ENCODE measurements at regions not wholly inside any gene's neighbourhood (a gene's known extent, or its start where the extent isn't known, plus 50 kb on each side); places are given as distances from the start of the nearest gene placed in this dataset.

DNA sequence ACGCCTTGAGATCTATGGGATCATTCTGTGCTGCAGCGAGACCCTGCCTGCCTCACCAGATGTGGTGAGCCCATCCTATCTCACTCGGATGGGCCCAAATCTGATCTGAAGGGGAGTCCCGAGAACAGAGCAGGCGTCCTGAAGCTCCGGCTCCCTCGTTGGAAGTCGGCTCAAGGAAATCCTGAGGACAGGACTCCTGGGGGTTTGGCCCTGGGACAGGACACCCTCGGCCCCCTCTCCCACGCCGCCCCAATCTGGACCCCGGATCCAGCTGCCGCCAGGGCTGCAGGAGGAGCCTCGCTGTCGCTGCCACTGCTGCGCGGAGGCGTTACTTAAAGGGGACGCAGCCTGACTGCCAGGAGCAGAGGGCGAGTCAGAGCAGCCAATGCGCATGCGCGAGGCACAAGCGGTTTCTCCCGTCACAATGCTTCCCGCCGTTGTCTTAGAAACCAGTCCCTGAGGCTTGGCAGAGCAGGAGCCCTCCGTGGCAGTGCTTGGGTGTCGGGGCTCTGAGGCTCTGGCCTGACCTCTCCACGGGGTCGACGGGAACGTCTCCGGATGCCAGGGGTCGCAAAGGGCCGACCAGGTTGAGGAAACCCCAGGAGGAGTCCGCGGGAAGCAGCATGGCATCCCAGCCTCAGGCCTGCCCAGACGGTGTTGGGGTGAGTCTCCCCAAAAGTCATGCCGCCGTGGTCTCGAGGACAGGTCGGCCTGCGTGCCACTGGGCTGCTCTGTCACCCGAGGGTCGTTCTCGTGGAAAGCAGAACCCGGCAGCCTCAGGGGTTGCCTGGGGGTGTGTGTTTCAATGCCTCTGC, 1567.8 kb upstream of the DEFB115 start (continued):
- TF ChIP-seq, protein P1, sequence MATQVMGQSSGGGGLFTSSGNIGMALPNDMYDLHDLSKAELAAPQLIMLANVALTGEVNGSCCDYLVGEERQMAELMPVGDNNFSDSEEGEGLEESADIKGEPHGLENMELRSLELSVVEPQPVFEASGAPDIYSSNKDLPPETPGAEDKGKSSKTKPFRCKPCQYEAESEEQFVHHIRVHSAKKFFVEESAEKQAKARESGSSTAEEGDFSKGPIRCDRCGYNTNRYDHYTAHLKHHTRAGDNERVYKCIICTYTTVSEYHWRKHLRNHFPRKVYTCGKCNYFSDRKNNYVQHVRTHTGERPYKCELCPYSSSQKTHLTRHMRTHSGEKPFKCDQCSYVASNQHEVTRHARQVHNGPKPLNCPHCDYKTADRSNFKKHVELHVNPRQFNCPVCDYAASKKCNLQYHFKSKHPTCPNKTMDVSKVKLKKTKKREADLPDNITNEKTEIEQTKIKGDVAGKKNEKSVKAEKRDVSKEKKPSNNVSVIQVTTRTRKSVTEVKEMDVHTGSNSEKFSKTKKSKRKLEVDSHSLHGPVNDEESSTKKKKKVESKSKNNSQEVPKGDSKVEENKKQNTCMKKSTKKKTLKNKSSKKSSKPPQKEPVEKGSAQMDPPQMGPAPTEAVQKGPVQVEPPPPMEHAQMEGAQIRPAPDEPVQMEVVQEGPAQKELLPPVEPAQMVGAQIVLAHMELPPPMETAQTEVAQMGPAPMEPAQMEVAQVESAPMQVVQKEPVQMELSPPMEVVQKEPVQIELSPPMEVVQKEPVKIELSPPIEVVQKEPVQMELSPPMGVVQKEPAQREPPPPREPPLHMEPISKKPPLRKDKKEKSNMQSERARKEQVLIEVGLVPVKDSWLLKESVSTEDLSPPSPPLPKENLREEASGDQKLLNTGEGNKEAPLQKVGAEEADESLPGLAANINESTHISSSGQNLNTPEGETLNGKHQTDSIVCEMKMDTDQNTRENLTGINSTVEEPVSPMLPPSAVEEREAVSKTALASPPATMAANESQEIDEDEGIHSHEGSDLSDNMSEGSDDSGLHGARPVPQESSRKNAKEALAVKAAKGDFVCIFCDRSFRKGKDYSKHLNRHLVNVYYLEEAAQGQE (IDR thresholded peaks at IDR 0.05) = no peak
- no peak for TF ChIP-seq EGR1 (IDR thresholded peaks at IDR 0.05; ENCODE audit: low read depth in 2 of 2)
- TF ChIP-seq HNF4A (conservative IDR thresholded peaks at IDR 0.05) = no peak
- no peak for TF ChIP-seq HNF4G (IDR thresholded peaks at IDR 0.05)

DNA sequence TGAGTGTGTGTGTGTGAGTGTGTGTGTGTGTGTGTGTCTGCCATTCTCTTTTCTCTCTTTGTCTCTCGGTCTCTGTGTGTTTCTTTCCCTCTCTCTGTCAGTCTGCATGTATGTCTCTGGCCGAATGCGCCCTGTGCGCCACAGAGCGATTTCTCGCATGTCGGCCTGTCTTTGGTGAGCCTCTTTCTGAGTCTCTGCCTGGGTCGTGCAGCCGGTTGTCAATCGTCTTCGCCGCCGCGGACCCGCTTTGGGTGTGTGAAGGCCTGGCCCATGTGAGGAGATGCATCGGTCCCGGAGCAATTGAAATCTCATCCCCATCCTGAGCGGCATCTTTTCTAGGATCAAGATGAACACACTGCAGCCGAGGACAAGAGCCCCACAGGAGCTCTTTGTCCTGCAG, 1567.2 kb upstream of the DEFB115 start:
- DNase-seq (ENCODE audit: low spot score) = no peak
- Histone ChIP-seq H3K27me3 (ENCODE audit: control insufficient read depth in 4 of 4, insufficient read depth in 4 of 4, low read length in 3 of 4) (no peaks in the 10 kb centered on the region), H3K36me3 (ENCODE audit: control insufficient read depth in 4 of 4, insufficient read depth in 3 of 4, low read depth in 1 of 4, low read length in 3 of 4) (no peaks in the 10 kb centered on the region), H3K27ac (ENCODE audit: low read depth in 1 of 2, low read length in 2 of 2) (no peak overlapping the region), H3K4me3 (ENCODE audit: low read depth in 1 of 3, low read length in 3 of 3) (no peak overlapping the region), H3K9me3 (ENCODE audit: control insufficient read depth in 4 of 4, low read length in 3 of 4) (no peaks in the 10 kb centered on the region), H3K4me1 (ENCODE audit: control insufficient read depth in 4 of 4, insufficient read depth in 4 of 4, low read length in 3 of 4) (peaks cover 0 to 5% (median 0%) of the 10 kb centered on the region in 4 donors), H3K9ac (ENCODE audit: low read depth in 1 of 2, low read length in 2 of 2) (no peak overlapping the region)
- no peak for TF ChIP-seq EGR1 (IDR thresholded peaks at IDR 0.05; ENCODE audit: low read depth in 2 of 2)
- TF ChIP-seq FOXA2 (IDR thresholded peaks at IDR 0.05) = no peak
- no peak for TF ChIP-seq NR2F2 (IDR thresholded peaks at IDR 0.05)
- TF ChIP-seq TAF1 (conservative IDR thresholded peaks at IDR 0.05) = no peak
- TF ChIP-seq HNF4A (conservative IDR thresholded peaks at IDR 0.05) = no peak
- TF ChIP-seq YY1 (IDR thresholded peaks at IDR 0.05) = no peak
- WGBS = 87% methylated on average over 19 of the region's 19 CpGs

DNA sequence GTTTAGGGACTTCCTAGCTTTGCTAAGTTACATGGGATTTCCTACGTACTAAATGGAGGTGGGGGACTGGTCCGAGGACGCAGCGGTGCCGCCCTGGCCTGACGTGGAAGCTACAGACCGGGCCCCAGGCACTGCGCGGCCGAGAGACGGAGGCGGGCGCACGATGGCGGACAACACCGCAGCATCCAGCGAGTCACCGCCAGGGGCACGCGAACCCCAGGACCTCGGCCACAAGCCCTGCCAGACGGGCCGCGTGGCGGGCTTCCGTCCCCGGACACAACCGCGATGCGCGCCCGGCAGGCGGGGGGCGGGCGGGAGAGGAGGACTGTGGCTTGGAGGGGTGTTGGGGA, 1516.9 kb upstream of the DEFB115 start:
- Histone ChIP-seq H3K27ac (ENCODE audit: low read depth in 1 of 2, low read length in 2 of 2) (no peak overlapping the region), H3K4me3 (ENCODE audit: low read depth in 1 of 3, low read length in 3 of 3) (no peak overlapping the region), H3K9ac (ENCODE audit: low read depth in 1 of 2, low read length in 2 of 2) (no peak overlapping the region), H3K27me3 (ENCODE audit: control insufficient read depth in 4 of 4, insufficient read depth in 4 of 4, low read length in 3 of 4) (peaks cover 0 to 11% (median 1%) of the 10 kb centered on the region in 4 donors), H3K9me3 (ENCODE audit: control insufficient read depth in 4 of 4, low read length in 3 of 4) (peaks cover 0 to 7% (median 1%) of the 10 kb centered on the region in 4 donors), H3K36me3 (ENCODE audit: control insufficient read depth in 4 of 4, insufficient read depth in 3 of 4, low read depth in 1 of 4, low read length in 3 of 4) (no peaks in the 10 kb centered on the region), H3K4me1 (ENCODE audit: control insufficient read depth in 4 of 4, insufficient read depth in 4 of 4, low read length in 3 of 4) (peaks cover 0 to 4% (median 0%) of the 10 kb centered on the region in 4 donors)
- no peak for DNase-seq (ENCODE audit: low spot score)
- WGBS = 32% methylated on average over 35 of the region's 35 CpGs
- TF ChIP-seq, protein P2, sequence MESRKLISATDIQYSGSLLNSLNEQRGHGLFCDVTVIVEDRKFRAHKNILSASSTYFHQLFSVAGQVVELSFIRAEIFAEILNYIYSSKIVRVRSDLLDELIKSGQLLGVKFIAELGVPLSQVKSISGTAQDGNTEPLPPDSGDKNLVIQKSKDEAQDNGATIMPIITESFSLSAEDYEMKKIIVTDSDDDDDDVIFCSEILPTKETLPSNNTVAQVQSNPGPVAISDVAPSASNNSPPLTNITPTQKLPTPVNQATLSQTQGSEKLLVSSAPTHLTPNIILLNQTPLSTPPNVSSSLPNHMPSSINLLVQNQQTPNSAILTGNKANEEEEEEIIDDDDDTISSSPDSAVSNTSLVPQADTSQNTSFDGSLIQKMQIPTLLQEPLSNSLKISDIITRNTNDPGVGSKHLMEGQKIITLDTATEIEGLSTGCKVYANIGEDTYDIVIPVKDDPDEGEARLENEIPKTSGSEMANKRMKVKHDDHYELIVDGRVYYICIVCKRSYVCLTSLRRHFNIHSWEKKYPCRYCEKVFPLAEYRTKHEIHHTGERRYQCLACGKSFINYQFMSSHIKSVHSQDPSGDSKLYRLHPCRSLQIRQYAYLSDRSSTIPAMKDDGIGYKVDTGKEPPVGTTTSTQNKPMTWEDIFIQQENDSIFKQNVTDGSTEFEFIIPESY (IDR thresholded peaks at IDR 0.05) = no peak
- TF ChIP-seq FOXA2 (IDR thresholded peaks at IDR 0.05) (no peak), EGR1 (IDR thresholded peaks at IDR 0.05; ENCODE audit: low read depth in 2 of 2) (no peak), SP1 (IDR thresholded peaks at IDR 0.05) (no peak), RAD21 (IDR thresholded peaks at IDR 0.05) (no peak), HNF4G (IDR thresholded peaks at IDR 0.05) (no peak), FOXA1 (IDR thresholded peaks at IDR 0.05) (no peak), GABPA (IDR thresholded peaks at IDR 0.05 in 1 of 2, conservative IDR thresholded peaks at IDR 0.05 in 1 of 2) (no peak), JUND (IDR thresholded peaks at IDR 0.05) (no peak)
- TF ChIP-seq, protein P3, sequence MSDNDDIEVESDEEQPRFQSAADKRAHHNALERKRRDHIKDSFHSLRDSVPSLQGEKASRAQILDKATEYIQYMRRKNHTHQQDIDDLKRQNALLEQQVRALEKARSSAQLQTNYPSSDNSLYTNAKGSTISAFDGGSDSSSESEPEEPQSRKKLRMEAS (IDR thresholded peaks at IDR 0.05) = no peak
- TF ChIP-seq, protein P4, sequence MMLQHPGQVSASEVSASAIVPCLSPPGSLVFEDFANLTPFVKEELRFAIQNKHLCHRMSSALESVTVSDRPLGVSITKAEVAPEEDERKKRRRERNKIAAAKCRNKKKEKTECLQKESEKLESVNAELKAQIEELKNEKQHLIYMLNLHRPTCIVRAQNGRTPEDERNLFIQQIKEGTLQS (IDR thresholded peaks at IDR 0.05) = no peak
- TF ChIP-seq, protein P1 (IDR thresholded peaks at IDR 0.05) = no peak

All from liver (tissue), 7 donors.